HCT116 (cell line): ENCODE measurements at regions not wholly inside any gene's neighbourhood (a gene's known extent, or its start where the extent isn't known, plus 50 kb on each side); places are given as distances from the start of the nearest gene placed in this dataset.

Experiments
- ATAC-seq: fragments of 200-7000 bp; cut with Tn5 transposase; 2 replicates; pipeline ENCODE4 v1.9.1; 2020; ENCODE audit warnings: mild to moderate bottlenecking, moderate library complexity
- BruUV-seq: library from RNA; stranded (reverse); fragments of 400-500 nt; replicated peaks from 2 replicates; lab custom pipeline; 2021; lab: Mats Ljungman, UMichigan
- CTCF ChIA-PET: fragments of 300-600 bp; sonication (Branson Sonifier 250); formaldehyde crosslinking; loops from one replicate; lab custom pipeline; 2021; ENCODE audit warnings: antibody characterized with exemption; lab: Charles Lee
- POLR2A ChIA-PET: fragments of 300-600, 350-600 bp; sonication (Branson Sonifier 250); formaldehyde crosslinking; loops from one replicate; lab custom pipeline; 2021; ENCODE audit warnings: antibody characterized with exemption; lab: Charles Lee
- RAD21 ChIA-PET, 2 experiments: fragments of 300-600 bp; sonication (Branson Sonifier 250); formaldehyde crosslinking; loops; one replicate each; lab custom pipeline; 2023; ENCODE audit warnings: low total read pairs in 2 of 2; ENCODE audit not compliant: uncharacterized antibody in 2 of 2, unreplicated experiment in 2 of 2, low non-redundant PET in 1 of 2; lab: Charles Lee
- DNase-seq: peaks from one replicate; pipeline ENCODE4 v3.0.0-alpha.2; 2010; ENCODE audit warnings: low read depth, low spot score
- H2AFZ ChIP-seq: fragments of 200-600 bp; shearing (Covaris generic), sonication (generic); 2 replicates; pipeline ENCODE4 v1.6.1; 2017; ENCODE audit warnings: low read depth, mixed run types, mixed read lengths, antibody characterized with exemption, low read length; ENCODE audit not compliant: poor library complexity, severe bottlenecking
- H3K27ac ChIP-seq: 2 replicates; pipeline ENCODE4 v1.5.1; 2012; ENCODE audit warnings: low read depth, low read length
- H3K27me3 ChIP-seq: fragments of 200-600 bp; sonication (generic); 2 replicates; pipeline ENCODE4 v1.6.1; 2016; ENCODE audit warnings: mixed run types, low read length, mixed read lengths; ENCODE audit not compliant: insufficient read depth
- H3K36me3 ChIP-seq, 2 experiments: fragments of 200-500 bp in 1 of 2; fragments of 200-600 bp in 1 of 2; sonication (Bioruptor generic) in 1 of 2; sonication (generic) in 1 of 2; 2 replicates each; pipeline versions ENCODE4 v1.5.1 to v1.6.1; 2014 to 2016; ENCODE audit warnings: low read length in 2 of 2, inconsistent platforms in 1 of 2, mixed read lengths in 1 of 2, mixed run types in 1 of 2; ENCODE audit not compliant: insufficient read depth in 2 of 2, control insufficient read depth in 1 of 2
- H3K4me1 ChIP-seq, 2 experiments: fragments of 200-600 bp in 1 of 2; sonication (generic) in 1 of 2; 2 replicates each; pipeline versions ENCODE4 v1.5.1 to v1.6.1; 2012 to 2017; ENCODE audit warnings: low read length in 2 of 2, inconsistent platforms in 1 of 2, mild to moderate bottlenecking in 1 of 2, mixed read lengths in 1 of 2, mixed run types in 1 of 2, moderate library complexity in 1 of 2; ENCODE audit not compliant: insufficient read depth in 2 of 2, control insufficient read depth in 1 of 2
- H3K4me2 ChIP-seq: fragments of 200-600 bp; sonication (generic); 2 replicates; pipeline ENCODE4 v1.6.1; 2017; ENCODE audit warnings: mixed run types, low read length, mixed read lengths
- H3K4me3 ChIP-seq, 2 experiments: fragments of 200-600 bp in 1 of 2; sonication (generic) in 1 of 2; replicated peaks in 1 of 2; 2 replicates each; pipeline ENCODE4 v1.5.1; 2011 to 2016; ENCODE audit warnings: low read length in 2 of 2, control low read depth in 1 of 2, low read depth in 1 of 2, mild to moderate bottlenecking in 1 of 2, mixed read lengths in 1 of 2, mixed run types in 1 of 2
- H3K79me2 ChIP-seq: fragments of 200-600 bp; sonication (generic); 2 replicates; pipeline ENCODE4 v1.6.1; 2017; ENCODE audit warnings: mild to moderate bottlenecking, mixed run types, low read length, moderate library complexity, mixed read lengths; ENCODE audit not compliant: insufficient read depth
- H3K9ac ChIP-seq: fragments of 200-600 bp; sonication (generic); 2 replicates; pipeline ENCODE4 v1.6.1; 2016; ENCODE audit warnings: low read length, mixed read lengths
- H3K9me2 ChIP-seq: fragments of 200-600 bp; sonication (generic), shearing (Covaris generic); 2 replicates; pipeline ENCODE4 v1.6.1; 2017; ENCODE audit warnings: mixed run types, mild to moderate bottlenecking, moderate library complexity; ENCODE audit not compliant: insufficient read depth
- H3K9me3 ChIP-seq, 2 experiments: fragments of 200-500 bp in 1 of 2; fragments of 200-600 bp in 1 of 2; sonication (Bioruptor generic) in 1 of 2; sonication (generic) in 1 of 2; 2 replicates each; pipeline ENCODE4 v1.6.1; 2014 to 2017; ENCODE audit warnings: low read length in 2 of 2, mixed read lengths in 2 of 2, inconsistent platforms in 1 of 2, low read depth in 1 of 2, mild to moderate bottlenecking in 1 of 2, mixed run types in 1 of 2, moderate library complexity in 1 of 2; ENCODE audit not compliant: control insufficient read depth in 1 of 2, insufficient read depth in 1 of 2
- H4K20me1 ChIP-seq: fragments of 200-600 bp; sonication (generic), shearing (Covaris generic); 2 replicates; pipeline ENCODE4 v1.6.1; 2017; ENCODE audit warnings: mixed run types, mild to moderate bottlenecking, moderate library complexity; ENCODE audit not compliant: insufficient read depth
- ATF3 ChIP-seq: IDR thresholded peaks from 2 replicates; pipeline ENCODE4 v1.6.1; 2012
- CEBPB ChIP-seq: IDR thresholded peaks from 2 replicates; pipeline ENCODE4 v1.6.1; 2012; ENCODE audit warnings: low read depth
- EGR1 ChIP-seq: IDR thresholded peaks from 2 replicates; pipeline ENCODE4 v1.6.1; 2012; ENCODE audit warnings: low read depth
- EZH2phosphoT487 ChIP-seq: fragments of 200-600 bp; IDR thresholded peaks from 2 replicates; pipeline ENCODE4 v1.6.1; 2018; ENCODE audit warnings: antibody characterized with exemption, borderline replicate concordance
- JUND ChIP-seq: IDR thresholded peaks from 2 replicates; pipeline ENCODE4 v1.6.1; 2012
- POLR2A ChIP-seq: IDR thresholded peaks from 2 replicates; pipeline ENCODE4 v1.7.0; 2011; ENCODE audit warnings: borderline replicate concordance; ENCODE audit not compliant: insufficient read depth, insufficient read length; ENCODE audit errors: extremely low read depth
- POLR2AphosphoS5 ChIP-seq: IDR thresholded peaks from 2 replicates; pipeline ENCODE4 v1.6.1; 2011; ENCODE audit warnings: mild to moderate bottlenecking, low read depth, low read length, moderate library complexity
- SRF ChIP-seq: IDR thresholded peaks from 2 replicates; pipeline ENCODE4 v1.6.1; 2012; ENCODE audit warnings: low read depth
- TCF7L2 ChIP-seq: IDR thresholded peaks from 2 replicates; pipeline ENCODE4 v1.7.0; 2011; ENCODE audit warnings: borderline replicate concordance, inconsistent platforms; ENCODE audit not compliant: insufficient read depth, insufficient read length; ENCODE audit errors: extremely low read depth
- ZBTB33 ChIP-seq: IDR thresholded peaks from 2 replicates; pipeline ENCODE4 v1.6.1; 2011; ENCODE audit warnings: mild to moderate bottlenecking, low read length, moderate library complexity; ENCODE audit not compliant: insufficient replicate concordance; ENCODE audit errors: extremely low read depth
- ZFX ChIP-seq: fragments of 450-650 bp; IDR thresholded peaks from 2 replicates; pipeline ENCODE4 v1.6.1; 2017
- intact Hi-C: fragments of 100-400 bp; cut with micrococcal nuclease; formaldehyde crosslinking; loops from 2 replicates; pipeline ENCODE4 v1.10.0; 2022

GRCh38 chr5:40317023-40317422 is 362.7 kb upstream of the PTGER4 start:
- ATAC-seq (no peak), DNase-seq (no peak)
- no peak overlapping the region for H3K4me3 ChIP-seq
- ChIA-PET POLR2A (no interaction called here), CTCF (no interaction called here)
- no peaks in the 10 kb centered on the region for H4K20me1 ChIP-seq
- H3K27me3 ChIP-seq: no peaks in the 10 kb centered on the region
- no peaks in the 10 kb centered on the region for H3K4me1 ChIP-seq
- no peak overlapping the region for H3K27ac ChIP-seq
- H3K4me2 ChIP-seq: no peak overlapping the region
- no peaks in the 10 kb centered on the region for H3K9me3 ChIP-seq
- no peak overlapping the region for H3K9ac ChIP-seq
- H2AFZ ChIP-seq: no peak overlapping the region
- intact Hi-C loops: no loop called here
- H3K36me3 ChIP-seq: no peaks in the 10 kb centered on the region
- H3K79me2 ChIP-seq: no peaks in the 10 kb centered on the region
- no peak for TF ChIP-seq ZBTB33
- TF ChIP-seq, all 23 proteins: peak for 0
- RAD21 ChIA-PET: no interaction called here
- no peaks in the 10 kb centered on the region for H3K9me2 ChIP-seq
- BruUV-seq: no TSS peak

GRCh38 chr5:40315126-40315525 is 364.6 kb upstream of the PTGER4 start:
- RAD21 ChIA-PET: no interaction called here
- no peak overlapping the region for H3K4me2 ChIP-seq
- intact Hi-C loops: no loop called here
- BruUV-seq: no TSS peak
- no peak overlapping the region for H3K4me3 ChIP-seq
- POLR2A ChIA-PET: no interaction called here
- TF ChIP-seq EZH2phosphoT487 (no peak), JUND (no peak), EGR1 (no peak), ATF3 (no peak), ZBTB33 (no peak), TCF7L2 (no peak), SRF (no peak), POLR2AphosphoS5 (no peak), CEBPB (no peak), POLR2A (no peak), ZFX (no peak)
- H3K27ac ChIP-seq: no peak overlapping the region
- H3K27me3 ChIP-seq: no peaks in the 10 kb centered on the region
- no peaks in the 10 kb centered on the region for H4K20me1 ChIP-seq
- no peaks in the 10 kb centered on the region for H3K36me3 ChIP-seq
- CTCF ChIA-PET: no interaction called here
- no peak overlapping the region for H2AFZ ChIP-seq
- H3K9me2 ChIP-seq: no peaks in the 10 kb centered on the region
- no peak overlapping the region for H3K9ac ChIP-seq
- DNase-seq (no peak), ATAC-seq (no peak)
- no peaks in the 10 kb centered on the region for H3K79me2 ChIP-seq
- no peaks in the 10 kb centered on the region for H3K4me1 ChIP-seq
- no peaks in the 10 kb centered on the region for H3K9me3 ChIP-seq
